ENCODE measurements at regions not wholly inside any gene's neighbourhood (a gene's known extent, or its start where the extent isn't known, plus 50 kb on each side); places are given as distances from the start of the nearest gene placed in this dataset.

GRCh38 chr10:88062385-88062784 lies 199.0 kb downstream of the PTEN start (continued):
- TF ChIP-seq FOXK2 (IDR thresholded peaks at IDR 0.05) (no peak), EP300 (IDR thresholded peaks at IDR 0.05; ENCODE audit: borderline replicate concordance in 1 of 2, control insufficient read depth in 1 of 2, low read depth in 2 of 2, low read length in 2 of 2) (peak in 1 of 2 experiments; percentile 57; a peak in 2 of 4 replicates), TCF7 (IDR thresholded peaks at IDR 0.05; ENCODE audit: borderline replicate concordance) (no peak), POU2F2 (IDR thresholded peaks at IDR 0.05; ENCODE audit: borderline replicate concordance, low read depth, low read length) (peak; percentile 41; the same call in 1 of the 3 replicates), ZZZ3 (IDR thresholded peaks at IDR 0.05; ENCODE audit: control insufficient read depth, insufficient read length, low read depth) (no peak), SKIL (IDR thresholded peaks at IDR 0.05; ENCODE audit: low read depth, poor library complexity, severe bottlenecking) (peak; percentile 61), MEF2A (IDR thresholded peaks at IDR 0.05; ENCODE audit: insufficient read depth, low read depth, low read length) (no peak), ELK1 (IDR thresholded peaks at IDR 0.05; ENCODE audit: low read depth, low read length) (no peak), TAF1 (IDR thresholded peaks at IDR 0.05; ENCODE audit: borderline replicate concordance, low read depth, low read length) (peak; percentile 57; the same call in 1 of the 2 replicates), HCFC1 (IDR thresholded peaks at IDR 0.05; ENCODE audit: low read length) (no peak), BHLHE40 (IDR thresholded peaks at IDR 0.05; ENCODE audit: borderline replicate concordance in 1 of 2, low read depth in 2 of 2, low read length in 1 of 2) (peak; percentile 19 to 45; a peak in 3 of 4 replicates), TBL1XR1 (IDR thresholded peaks at IDR 0.05; ENCODE audit: low read depth, low read length) (no peak), SMARCA5 (IDR thresholded peaks at IDR 0.05) (no peak), RELB (IDR thresholded peaks at IDR 0.05; ENCODE audit: low read depth) (peak; percentile 79), NKRF (conservative IDR thresholded peaks at IDR 0.05) (no peak), PAX5 (IDR thresholded peaks at IDR 0.05; ENCODE audit: borderline replicate concordance, low read depth, low read length) (no peak; the same call in 1 of the 2 replicates), ATF3 (IDR thresholded peaks at IDR 0.05; ENCODE audit: borderline replicate concordance, extremely low read depth, low read depth, low read length) (no peak), KAT2A (conservative IDR thresholded peaks at IDR 0.05; ENCODE audit: control insufficient read depth, low read depth, low read length) (no peak), GABPA (IDR thresholded peaks at IDR 0.05; ENCODE audit: low read depth) (no peak), YBX1 (IDR thresholded peaks at IDR 0.05) (no peak)

Measured in GM12878 (cell line).